ENCODE measurements at regions not wholly inside any gene's neighbourhood (a gene's known extent, or its start where the extent isn't known, plus 50 kb on each side); places are given as distances from the start of the nearest gene placed in this dataset.
A peak's percentile ranks its signal among the peaks of the same experiment; 100 is the strongest.

GRCh38 chr2:78034706-78035105 is 512.5 kb upstream of the LRRTM4 start:
- Histone ChIP-seq H3K4ac (ENCODE audit: low read depth, low read length) (no peak overlapping the region), H3K56ac (ENCODE audit: low read length) (no peak overlapping the region), H3K27me3 (ENCODE audit: insufficient read depth, low read length, poor library complexity) (no peaks in the 10 kb centered on the region), H3K23ac (ENCODE audit: low read length) (no peak overlapping the region), H2AK5ac (ENCODE audit: low read length) (no peak overlapping the region), H3K4me1 (ENCODE audit: control insufficient read depth, low read depth, low read length) (no peaks in the 10 kb centered on the region), H3K27ac (ENCODE audit: low read depth, low read length) (no peak overlapping the region), H4K8ac (ENCODE audit: low read depth, low read length) (no peak overlapping the region), H3K18ac (ENCODE audit: low read length) (no peak overlapping the region), H3K4me3 (ENCODE audit: low read length) (no peak overlapping the region), H4K5ac (ENCODE audit: low read length) (no peak overlapping the region), H3K4me2 (ENCODE audit: low read length) (no peak overlapping the region), H3K9ac (ENCODE audit: low read length) (no peak overlapping the region), H2BK5ac (ENCODE audit: low read length) (no peak overlapping the region), H3K79me2 (ENCODE audit: control insufficient read depth, insufficient read depth, low read length) (no peaks in the 10 kb centered on the region), H3K79me1 (ENCODE audit: low read length) (no peaks in the 10 kb centered on the region), H2BK15ac (replicated peaks; ENCODE audit: low read depth) (no peak overlapping the region), H2BK120ac (ENCODE audit: low read depth, low read length) (no peak overlapping the region), H3K36me3 (ENCODE audit: control insufficient read depth, insufficient read depth, low read length) (no peaks in the 10 kb centered on the region)
- WGBS (ENCODE audit: extremely low coverage, insufficient coverage, low lambda C conversion rate), result 100% methylated on average over 1 of the region's 3 CpGs
- DNase-seq, result no peak

GRCh38 chr2:78035804-78036203 is 513.6 kb upstream of the LRRTM4 start:
- WGBS (ENCODE audit: extremely low coverage, insufficient coverage, low lambda C conversion rate), result no CpG with 5 or more reads among the region's 2 CpGs
- Histone ChIP-seq H2BK120ac (ENCODE audit: low read depth, low read length) (no peak overlapping the region), H3K9ac (ENCODE audit: low read length) (no peak overlapping the region), H3K56ac (ENCODE audit: low read length) (no peak overlapping the region), H4K8ac (ENCODE audit: low read depth, low read length) (no peak overlapping the region), H3K4me2 (ENCODE audit: low read length) (no peak overlapping the region), H2BK5ac (ENCODE audit: low read length) (no peak overlapping the region), H3K27me3 (ENCODE audit: insufficient read depth, low read length, poor library complexity) (no peaks in the 10 kb centered on the region), H2BK15ac (replicated peaks; ENCODE audit: low read depth) (no peak overlapping the region), H4K5ac (ENCODE audit: low read length) (no peak overlapping the region), H3K36me3 (ENCODE audit: control insufficient read depth, insufficient read depth, low read length) (no peaks in the 10 kb centered on the region), H3K18ac (ENCODE audit: low read length) (no peak overlapping the region), H3K79me2 (ENCODE audit: control insufficient read depth, insufficient read depth, low read length) (no peaks in the 10 kb centered on the region), H3K4me1 (ENCODE audit: control insufficient read depth, low read depth, low read length) (no peaks in the 10 kb centered on the region), H3K27ac (ENCODE audit: low read depth, low read length) (no peak overlapping the region), H2AK5ac (ENCODE audit: low read length) (no peak overlapping the region), H3K4ac (ENCODE audit: low read depth, low read length) (no peak overlapping the region), H3K4me3 (ENCODE audit: low read length) (no peak overlapping the region), H3K79me1 (ENCODE audit: low read length) (no peaks in the 10 kb centered on the region), H3K23ac (ENCODE audit: low read length) (no peak overlapping the region)
- peak; percentile 61 for DNase-seq

GRCh38 chr2:78051480-78051879 is 529.3 kb upstream of the LRRTM4 start:
- H3K4me1 ChIP-seq (ENCODE audit: control insufficient read depth, low read depth, low read length), result no peaks in the 10 kb centered on the region
- H3K27me3 ChIP-seq (ENCODE audit: insufficient read depth, low read length, poor library complexity), result no peaks in the 10 kb centered on the region
- no peaks in the 10 kb centered on the region for H3K79me1 ChIP-seq (ENCODE audit: low read length)
- no peak overlapping the region for H3K4ac ChIP-seq (ENCODE audit: low read depth, low read length)
- H4K5ac ChIP-seq (ENCODE audit: low read length), result no peak overlapping the region
- H3K18ac ChIP-seq (ENCODE audit: low read length), result no peak overlapping the region
- no peak overlapping the region for H3K27ac ChIP-seq (ENCODE audit: low read depth, low read length)
- no peak overlapping the region for H4K8ac ChIP-seq (ENCODE audit: low read depth, low read length)
- H3K56ac ChIP-seq (ENCODE audit: low read length), result no peak overlapping the region
- no peaks in the 10 kb centered on the region for H3K36me3 ChIP-seq (ENCODE audit: control insufficient read depth, insufficient read depth, low read length)
- no peak overlapping the region for H3K23ac ChIP-seq (ENCODE audit: low read length)
- no peak overlapping the region for H2BK15ac ChIP-seq (replicated peaks; ENCODE audit: low read depth)
- WGBS (ENCODE audit: extremely low coverage, insufficient coverage, low lambda C conversion rate), result no CpG with 5 or more reads among the region's 5 CpGs
- no peak overlapping the region for H2BK120ac ChIP-seq (ENCODE audit: low read depth, low read length)
- no peak overlapping the region for H3K4me3 ChIP-seq (ENCODE audit: low read length)
- no peak overlapping the region for H2BK5ac ChIP-seq (ENCODE audit: low read length)
- no peak overlapping the region for H3K9ac ChIP-seq (ENCODE audit: low read length)
- H3K79me2 ChIP-seq (ENCODE audit: control insufficient read depth, insufficient read depth, low read length), result no peaks in the 10 kb centered on the region
- no peak overlapping the region for H2AK5ac ChIP-seq (ENCODE audit: low read length)
- no peak overlapping the region for H3K4me2 ChIP-seq (ENCODE audit: low read length)
- no peak for DNase-seq

- Histone ChIP-seq H3K79me1 (ENCODE audit: low read length) (no peaks in the 10 kb centered on the region), H3K56ac (ENCODE audit: low read length) (no peak overlapping the region), H3K4me2 (ENCODE audit: low read length) (no peak overlapping the region), H4K5ac (ENCODE audit: low read length) (no peak overlapping the region), H3K4me1 (ENCODE audit: control insufficient read depth, low read depth, low read length) (peaks cover 2% of the 10 kb centered on the region), H3K27ac (ENCODE audit: low read depth, low read length) (no peak overlapping the region), H2BK5ac (ENCODE audit: low read length) (no peak overlapping the region), H2BK15ac (replicated peaks; ENCODE audit: low read depth) (no peak overlapping the region), H3K18ac (ENCODE audit: low read length) (no peak overlapping the region), H3K27me3 (ENCODE audit: insufficient read depth, low read length, poor library complexity) (no peaks in the 10 kb centered on the region), H3K4ac (ENCODE audit: low read depth, low read length) (no peak overlapping the region), H4K8ac (ENCODE audit: low read depth, low read length) (no peak overlapping the region), H3K79me2 (ENCODE audit: control insufficient read depth, insufficient read depth, low read length) (no peaks in the 10 kb centered on the region), H3K9ac (ENCODE audit: low read length) (no peak overlapping the region), H2BK120ac (ENCODE audit: low read depth, low read length) (no peak overlapping the region), H3K4me3 (ENCODE audit: low read length) (no peak overlapping the region), H2AK5ac (ENCODE audit: low read length) (no peak overlapping the region), H3K36me3 (ENCODE audit: control insufficient read depth, insufficient read depth, low read length) (no peaks in the 10 kb centered on the region), H3K23ac (ENCODE audit: low read length) (no peak overlapping the region)
- peak; percentile 81 for DNase-seq
These were observed 534.8 kb upstream of the LRRTM4 start for GRCh38 chr2:78056976-78057375.

GRCh38 chr2:78061301-78061700 is 539.1 kb upstream of the LRRTM4 start:
- no peaks in the 10 kb centered on the region for H3K27me3 ChIP-seq (ENCODE audit: insufficient read depth, low read length, poor library complexity)
- no peak overlapping the region for H2BK120ac ChIP-seq (ENCODE audit: low read depth, low read length)
- H4K5ac ChIP-seq (ENCODE audit: low read length), result no peak overlapping the region

GRCh38 chr2:78061732-78062131 is 539.6 kb upstream of the LRRTM4 start:
- no peaks in the 10 kb centered on the region for H3K79me2 ChIP-seq (ENCODE audit: control insufficient read depth, insufficient read depth, low read length)
- no peak overlapping the region for H4K8ac ChIP-seq (ENCODE audit: low read depth, low read length)
- no CpG with 5 or more reads among the region's 5 CpGs for WGBS (ENCODE audit: extremely low coverage, insufficient coverage, low lambda C conversion rate)
- H2BK5ac ChIP-seq (ENCODE audit: low read length), result no peak overlapping the region
- no peak overlapping the region for H3K18ac ChIP-seq (ENCODE audit: low read length)
- no peak overlapping the region for H2AK5ac ChIP-seq (ENCODE audit: low read length)
- H3K4me3 ChIP-seq (ENCODE audit: low read length), result no peak overlapping the region
- no peak overlapping the region for H3K4me2 ChIP-seq (ENCODE audit: low read length)
- no peak overlapping the region for H3K4ac ChIP-seq (ENCODE audit: low read depth, low read length)
- H2BK15ac ChIP-seq (replicated peaks; ENCODE audit: low read depth), result no peak overlapping the region
- no peak overlapping the region for H3K56ac ChIP-seq (ENCODE audit: low read length)
- H3K36me3 ChIP-seq (ENCODE audit: control insufficient read depth, insufficient read depth, low read length), result no peaks in the 10 kb centered on the region
- no peaks in the 10 kb centered on the region for H3K79me1 ChIP-seq (ENCODE audit: low read length)
- DNase-seq, result peak; percentile 60
- no peaks in the 10 kb centered on the region for H3K27me3 ChIP-seq (ENCODE audit: insufficient read depth, low read length, poor library complexity)
- peaks cover 2% of the 10 kb centered on the region for H3K4me1 ChIP-seq (ENCODE audit: control insufficient read depth, low read depth, low read length)
- H3K9ac ChIP-seq (ENCODE audit: low read length), result no peak overlapping the region
- no peak overlapping the region for H2BK120ac ChIP-seq (ENCODE audit: low read depth, low read length)
- H3K23ac ChIP-seq (ENCODE audit: low read length), result no peak overlapping the region
- H4K5ac ChIP-seq (ENCODE audit: low read length), result no peak overlapping the region
- H3K27ac ChIP-seq (ENCODE audit: low read depth, low read length), result no peak overlapping the region

More at GRCh38 chr2:78061301-78061700, 539.1 kb upstream of the LRRTM4 start:
- no CpG with 5 or more reads among the region's 2 CpGs for whole genome bisulfite sequencing (ENCODE audit: extremely low coverage, insufficient coverage, low lambda C conversion rate)
- Histone ChIP-seq H3K9ac (ENCODE audit: low read length) (no peak overlapping the region), H4K8ac (ENCODE audit: low read depth, low read length) (no peak overlapping the region), H2BK15ac (replicated peaks; ENCODE audit: low read depth) (no peak overlapping the region), H3K36me3 (ENCODE audit: control insufficient read depth, insufficient read depth, low read length) (no peaks in the 10 kb centered on the region), H3K79me2 (ENCODE audit: control insufficient read depth, insufficient read depth, low read length) (no peaks in the 10 kb centered on the region), H3K4me2 (ENCODE audit: low read length) (no peak overlapping the region), H3K79me1 (ENCODE audit: low read length) (no peaks in the 10 kb centered on the region), H3K27ac (ENCODE audit: low read depth, low read length) (no peak overlapping the region), H3K18ac (ENCODE audit: low read length) (no peak overlapping the region), H3K4me1 (ENCODE audit: control insufficient read depth, low read depth, low read length) (peaks cover 2% of the 10 kb centered on the region), H3K56ac (ENCODE audit: low read length) (no peak overlapping the region), H3K4me3 (ENCODE audit: low read length) (no peak overlapping the region), H3K4ac (ENCODE audit: low read depth, low read length) (no peak overlapping the region), H3K23ac (ENCODE audit: low read length) (no peak overlapping the region), H2BK5ac (ENCODE audit: low read length) (peak overlapping the region; percentile 35), H2AK5ac (ENCODE audit: low read length) (no peak overlapping the region)
- peak; percentile 20 for DNase-seq
